CD8-positive, alpha-beta memory T cell (primary cell): ENCODE measurements at regions not wholly inside any gene's neighbourhood (a gene's known extent, or its start where the extent isn't known, plus 50 kb on each side); places are given as distances from the start of the nearest gene placed in this dataset.

Experiments used
- CTCF ChIA-PET: fragments of 350-600 bp; sonication (Branson Sonifier 250); formaldehyde crosslinking; loops from one replicate; lab custom pipeline; 2021; ENCODE audit warnings: antibody characterized with exemption; lab: Charles Lee
- POLR2A ChIA-PET: fragments of 350-600 bp; sonication (Branson Sonifier 250); formaldehyde crosslinking; loops from one replicate; lab custom pipeline; 2021; ENCODE audit warnings: antibody characterized with exemption; lab: Charles Lee
- DNase-seq, 5 donors: peaks; one replicate each; pipeline versions ENCODE4 v3.0.0 to v3.0.0-alpha.2; 2020 to 2022; ENCODE audit warnings: mixed read lengths in 1 of 5
- H3K27ac ChIP-seq: one replicate; pipeline ENCODE4 v1.7.0; 2013; ENCODE audit warnings: low read depth, mild to moderate bottlenecking, low read length, moderate library complexity
- H3K27me3 ChIP-seq: 2 replicates; pipeline ENCODE4 v1.7.0; 2013; ENCODE audit warnings: low read length, mild to moderate bottlenecking; ENCODE audit not compliant: insufficient read depth, poor library complexity, severe bottlenecking
- H3K36me3 ChIP-seq: 2 replicates; pipeline ENCODE4 v1.7.0; 2013; ENCODE audit warnings: mild to moderate bottlenecking, low read length, moderate library complexity; ENCODE audit not compliant: insufficient read depth
- H3K4me1 ChIP-seq: 2 replicates; pipeline ENCODE4 v1.7.0; 2013; ENCODE audit warnings: mild to moderate bottlenecking, low read length, moderate library complexity; ENCODE audit not compliant: insufficient read depth
- H3K4me3 ChIP-seq: 2 replicates; pipeline ENCODE4 v1.7.0; 2013; ENCODE audit warnings: mild to moderate bottlenecking, low read length
- H3K9me3 ChIP-seq: 2 replicates; pipeline ENCODE4 v1.7.0; 2013; ENCODE audit warnings: mild to moderate bottlenecking, low read length
- H3K27ac Mint-ChIP-seq, 8 donors: one replicate each; pipeline ENCODE4 v1.8.0; 2020 to 2021; ENCODE audit warnings: mixed read lengths in 8 of 8, mild to moderate bottlenecking in 6 of 8, inconsistent platforms in 3 of 8, moderate library complexity in 3 of 8
- H3K27me3 Mint-ChIP-seq, 2 donors: one replicate each; pipeline ENCODE4 v1.8.0; 2020 to 2021; ENCODE audit warnings: mixed read lengths in 2 of 2, mild to moderate bottlenecking in 1 of 2, moderate library complexity in 1 of 2
- H3K36me3 Mint-ChIP-seq, 3 donors: one replicate each; pipeline ENCODE4 v1.8.0; 2020 to 2021; ENCODE audit warnings: mixed read lengths in 3 of 3, inconsistent platforms in 1 of 3, mild to moderate bottlenecking in 1 of 3
- H3K4me1 Mint-ChIP-seq, 3 donors: one replicate each; pipeline ENCODE4 v1.8.0; 2020 to 2021; ENCODE audit warnings: mixed read lengths in 3 of 3, inconsistent platforms in 1 of 3, mild to moderate bottlenecking in 1 of 3
- H3K4me3 Mint-ChIP-seq, 7 donors: one replicate each; pipeline ENCODE4 v1.8.0; 2020 to 2021; ENCODE audit warnings: mixed read lengths in 7 of 7, mild to moderate bottlenecking in 6 of 7, moderate library complexity in 4 of 7, inconsistent platforms in 2 of 7
- H3K9me3 Mint-ChIP-seq, 5 donors: one replicate each; pipeline ENCODE4 v1.8.0; 2020 to 2022; ENCODE audit warnings: mixed read lengths in 5 of 5, mild to moderate bottlenecking in 3 of 5, moderate library complexity in 2 of 5, inconsistent platforms in 1 of 5

- H3K4me3 Mint-ChIP-seq = no peak overlapping the region
- H3K27me3 Mint-ChIP-seq = peaks cover 0 to 1% of the 10 kb centered on the region in 2 donors
- DNase-seq = no peak
- no peak overlapping the region for H3K27ac ChIP-seq
- ChIA-PET POLR2A (no interaction called here), CTCF (no interaction called here)
- H3K36me3 Mint-ChIP-seq = no peaks in the 10 kb centered on the region
- H3K27ac Mint-ChIP-seq = no peak overlapping the region
- H3K36me3 ChIP-seq = no peaks in the 10 kb centered on the region
- H3K9me3 ChIP-seq = no peaks in the 10 kb centered on the region
- H3K27me3 ChIP-seq = no peaks in the 10 kb centered on the region
- no peaks in the 10 kb centered on the region for H3K4me1 Mint-ChIP-seq
- no peak overlapping the region for H3K4me3 ChIP-seq
- H3K4me1 ChIP-seq = no peaks in the 10 kb centered on the region
- peaks cover 0 to 3% (median 0%) of the 10 kb centered on the region in 5 donors for H3K9me3 Mint-ChIP-seq
These were observed 187.4 kb downstream of the SOX3 start for GRCh38 chrX:140317462-140317861.

GRCh38 chrX:140298960-140299825 is 205.7 kb downstream of the SOX3 start:
- Mint-ChIP-seq H3K4me1 (no peaks in the 10 kb centered on the region), H3K27me3 (peaks cover 0 to 5% of the 10 kb centered on the region in 2 donors), H3K36me3 (no peaks in the 10 kb centered on the region), H3K27ac (no peak overlapping the region), H3K4me3 (no peak overlapping the region), H3K9me3 (peaks cover 0 to under 1% (median 0%) of the 10 kb centered on the region in 5 donors)
- H3K4me1 ChIP-seq = no peaks in the 10 kb centered on the region
- POLR2A ChIA-PET = no interaction called here
- no peak for DNase-seq
- H3K27me3 ChIP-seq = no peaks in the 10 kb centered on the region
- CTCF ChIA-PET = no interaction called here
- no peaks in the 10 kb centered on the region for H3K36me3 ChIP-seq
- no peak overlapping the region for H3K27ac ChIP-seq
- H3K9me3 ChIP-seq = no peaks in the 10 kb centered on the region
- no peak overlapping the region for H3K4me3 ChIP-seq

GRCh38 chrX:140297273-140297672 is 207.6 kb downstream of the SOX3 start:
- no peak overlapping the region for H3K27ac Mint-ChIP-seq
- no peaks in the 10 kb centered on the region for H3K9me3 ChIP-seq
- H3K9me3 Mint-ChIP-seq = no peaks in the 10 kb centered on the region

DNA sequence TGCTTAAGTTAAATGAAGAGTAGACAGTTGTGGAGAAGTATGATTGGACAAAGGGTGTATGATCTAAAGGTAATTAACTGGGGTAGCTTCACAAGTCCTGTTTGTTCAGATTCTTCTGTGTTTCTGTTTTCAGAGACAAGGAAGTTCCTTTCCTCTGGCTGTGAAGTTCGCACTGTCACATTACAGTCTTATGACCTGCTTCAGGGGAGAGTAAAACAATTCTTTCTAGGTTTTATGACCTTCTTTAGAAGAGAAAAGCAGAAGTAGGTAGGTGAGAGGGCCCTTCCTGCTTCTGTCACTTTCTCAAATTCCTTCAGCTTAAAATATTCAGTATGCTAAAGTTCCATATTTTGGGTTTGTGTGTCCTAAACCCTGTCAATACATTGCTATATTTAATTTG is 211.9 kb downstream of the SOX3 start:
- no peak for DNase-seq

More at GRCh38 chrX:140297273-140297672, 207.6 kb downstream of the SOX3 start:
- H3K4me3 Mint-ChIP-seq = no peak overlapping the region
- H3K27me3 ChIP-seq = no peaks in the 10 kb centered on the region
- H3K4me3 ChIP-seq = no peak overlapping the region
- H3K4me1 Mint-ChIP-seq = no peaks in the 10 kb centered on the region
- no peak overlapping the region for H3K27ac ChIP-seq
- DNase-seq = no peak
- POLR2A ChIA-PET = no interaction called here
- no peaks in the 10 kb centered on the region for H3K36me3 Mint-ChIP-seq
- no peaks in the 10 kb centered on the region for H3K4me1 ChIP-seq
- CTCF ChIA-PET = no interaction called here
- peaks cover 0 to 7% of the 10 kb centered on the region in 2 donors for H3K27me3 Mint-ChIP-seq
- no peaks in the 10 kb centered on the region for H3K36me3 ChIP-seq

DNA sequence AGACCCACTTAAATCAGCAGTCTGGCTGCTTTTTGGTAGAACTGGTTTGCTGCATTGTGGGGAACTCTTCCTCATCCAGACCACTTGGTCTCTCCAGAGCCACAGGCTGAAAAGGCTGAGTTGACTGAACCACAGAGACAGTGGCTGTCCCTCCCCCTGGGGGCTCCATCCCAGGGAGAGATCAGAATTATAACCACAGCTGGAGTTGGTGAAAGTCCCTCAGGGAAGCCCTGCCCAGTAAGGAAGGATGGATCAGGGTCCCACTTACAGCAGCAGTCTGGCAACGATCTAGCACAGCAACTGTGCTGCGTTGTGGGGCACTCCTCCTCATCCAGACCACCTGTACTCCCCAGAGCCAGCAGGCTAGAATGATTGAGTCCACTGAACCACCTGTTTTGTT is 212.7 kb downstream of the SOX3 start:
- CTCF ChIA-PET = no interaction called here
- Mint-ChIP-seq H3K4me3 (no peak overlapping the region), H3K9me3 (peaks cover 0 to 4% (median 0%) of the 10 kb centered on the region in 5 donors), H3K27ac (no peak overlapping the region), H3K36me3 (no peaks in the 10 kb centered on the region), H3K4me1 (no peaks in the 10 kb centered on the region), H3K27me3 (peaks cover 0 to 7% of the 10 kb centered on the region in 2 donors)
- Histone ChIP-seq H3K9me3 (no peaks in the 10 kb centered on the region), H3K4me3 (no peak overlapping the region), H3K36me3 (no peaks in the 10 kb centered on the region), H3K27ac (no peak overlapping the region), H3K4me1 (no peaks in the 10 kb centered on the region), H3K27me3 (no peaks in the 10 kb centered on the region)
- POLR2A ChIA-PET = no interaction called here
- no peak for DNase-seq

More for the DNA sequence above, 211.9 kb downstream of the SOX3 start:
- ChIA-PET POLR2A (no interaction called here), CTCF (no interaction called here)
- H3K27ac ChIP-seq = no peak overlapping the region
- no peaks in the 10 kb centered on the region for H3K36me3 ChIP-seq
- Mint-ChIP-seq H3K9me3 (peaks cover 0 to 4% (median 0%) of the 10 kb centered on the region in 5 donors), H3K27me3 (peaks cover 0 to 6% of the 10 kb centered on the region in 2 donors), H3K27ac (no peak overlapping the region), H3K36me3 (no peaks in the 10 kb centered on the region), H3K4me1 (no peaks in the 10 kb centered on the region), H3K4me3 (no peak overlapping the region)
- no peaks in the 10 kb centered on the region for H3K9me3 ChIP-seq
- no peaks in the 10 kb centered on the region for H3K27me3 ChIP-seq
- H3K4me3 ChIP-seq = no peak overlapping the region
- no peaks in the 10 kb centered on the region for H3K4me1 ChIP-seq

DNA sequence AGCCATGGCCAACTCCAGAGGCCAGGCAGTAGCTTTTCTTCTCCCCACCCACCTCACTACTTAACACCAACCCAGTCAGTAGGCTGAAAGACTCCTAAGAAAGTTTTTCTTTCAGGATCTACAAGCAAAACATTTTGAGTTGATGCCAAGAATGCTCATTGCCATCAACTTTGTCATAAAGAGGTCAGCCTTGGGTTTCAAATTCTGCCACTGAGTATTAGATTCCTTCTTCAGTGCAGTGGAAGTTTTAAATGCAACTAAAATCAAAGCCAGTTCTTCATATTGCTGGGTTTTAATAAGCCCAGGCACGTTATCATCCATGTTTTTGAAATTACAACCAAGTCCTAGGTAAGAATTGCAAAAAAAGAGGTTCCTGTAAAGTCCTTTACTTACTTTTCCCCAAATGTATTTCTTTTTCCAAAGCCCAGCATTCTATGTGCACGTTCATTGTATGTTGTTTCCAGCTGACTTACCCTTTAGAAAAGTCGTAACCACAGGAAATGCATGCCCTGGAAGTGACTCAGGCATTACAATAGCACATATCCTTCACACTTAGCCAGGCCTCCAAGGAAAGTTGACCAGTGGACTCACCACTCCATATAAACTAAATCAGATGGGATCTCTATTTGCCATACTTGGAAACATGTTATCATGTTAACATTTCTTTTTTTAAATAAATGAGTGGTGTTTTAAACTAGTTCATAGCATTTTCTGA is 229.9 kb downstream of the SOX3 start:
- Histone ChIP-seq H3K9me3 (no peaks in the 10 kb centered on the region), H3K27ac (no peak overlapping the region), H3K36me3 (no peaks in the 10 kb centered on the region), H3K4me1 (no peaks in the 10 kb centered on the region), H3K4me3 (no peak overlapping the region), H3K27me3 (no peaks in the 10 kb centered on the region)
- H3K9me3 Mint-ChIP-seq = peaks cover 0 to 11% (median 7%) of the 10 kb centered on the region in 5 donors
- ChIA-PET CTCF (no interaction called here), POLR2A (no interaction called here)
- peaks cover 0 to 1% of the 10 kb centered on the region in 2 donors for H3K27me3 Mint-ChIP-seq
- no peak overlapping the region for H3K27ac Mint-ChIP-seq
- H3K36me3 Mint-ChIP-seq = no peaks in the 10 kb centered on the region
- DNase-seq = no peak
- H3K4me3 Mint-ChIP-seq = no peak overlapping the region
- no peaks in the 10 kb centered on the region for H3K4me1 Mint-ChIP-seq

GRCh38 chrX:140273921-140274320 is 230.9 kb downstream of the SOX3 start:
- DNase-seq = no peak
- ChIA-PET POLR2A (no interaction called here), CTCF (no interaction called here)
- no peaks in the 10 kb centered on the region for H3K4me1 Mint-ChIP-seq
- H3K9me3 ChIP-seq = no peaks in the 10 kb centered on the region
- H3K27me3 ChIP-seq = no peaks in the 10 kb centered on the region
- H3K27me3 Mint-ChIP-seq = peaks cover 0 to 1% of the 10 kb centered on the region in 2 donors
- no peak overlapping the region for H3K27ac ChIP-seq
- H3K36me3 ChIP-seq = no peaks in the 10 kb centered on the region
- no peak overlapping the region for H3K4me3 ChIP-seq
- H3K36me3 Mint-ChIP-seq = no peaks in the 10 kb centered on the region
- H3K4me3 Mint-ChIP-seq = no peak overlapping the region
- no peaks in the 10 kb centered on the region for H3K4me1 ChIP-seq
- no peak overlapping the region for H3K27ac Mint-ChIP-seq
- H3K9me3 Mint-ChIP-seq = peaks cover 0 to 11% (median 7%) of the 10 kb centered on the region in 5 donors

DNA sequence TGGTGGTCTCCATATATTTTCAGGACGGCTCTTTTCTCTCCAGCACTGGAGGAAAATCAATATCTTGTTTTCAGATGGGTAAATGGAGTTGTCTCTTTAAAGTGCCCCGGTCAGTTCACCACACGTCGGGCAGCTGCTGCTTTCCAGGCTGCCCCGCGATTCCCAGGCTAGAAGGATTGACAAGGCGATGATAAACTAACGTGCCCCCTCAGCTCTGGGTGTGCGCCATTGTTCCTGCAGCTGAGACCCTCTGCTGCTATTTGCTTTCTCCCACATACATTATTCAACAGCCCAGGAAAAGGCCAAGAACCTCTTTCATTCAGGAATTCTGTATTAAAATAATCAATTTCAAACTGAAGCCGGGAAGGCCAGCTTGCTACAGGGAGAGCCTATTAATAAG is 254.5 kb downstream of the SOX3 start:
- no peak overlapping the region for H3K27ac ChIP-seq

More for the DNA sequence above, 254.5 kb downstream of the SOX3 start:
- Histone ChIP-seq H3K4me1 (no peaks in the 10 kb centered on the region), H3K9me3 (no peaks in the 10 kb centered on the region), H3K27me3 (no peaks in the 10 kb centered on the region), H3K4me3 (no peak overlapping the region), H3K36me3 (no peaks in the 10 kb centered on the region)
- no peak overlapping the region for H3K4me3 Mint-ChIP-seq
- POLR2A ChIA-PET = no interaction called here
- H3K36me3 Mint-ChIP-seq = no peaks in the 10 kb centered on the region
- CTCF ChIA-PET = no interaction called here
- no peaks in the 10 kb centered on the region for H3K4me1 Mint-ChIP-seq
- H3K9me3 Mint-ChIP-seq = peaks cover 0 to 3% (median 0%) of the 10 kb centered on the region in 5 donors
- H3K27me3 Mint-ChIP-seq = peaks cover 0 to 10% of the 10 kb centered on the region in 2 donors
- DNase-seq = no peak
- no peak overlapping the region for H3K27ac Mint-ChIP-seq
